Endothelial cell of umbilical vein (primary cell): ENCODE measurements at regions not wholly inside any gene's neighbourhood (a gene's known extent, or its start where the extent isn't known, plus 50 kb on each side); places are given as distances from the start of the nearest gene placed in this dataset.

ENCODE experiments used
- BruUV-seq: library from RNA; stranded (reverse); fragments of 400-500 nt; replicated peaks from 2 replicates; lab custom pipeline; 2021; lab: Mats Ljungman, UMichigan
- CTCF ChIA-PET: fragments of 300-600, 350-600 bp; sonication (Branson Sonifier 250); formaldehyde crosslinking; loops from one replicate; lab custom pipeline; 2021; ENCODE audit warnings: antibody characterized with exemption, inconsistent platforms; lab: Charles Lee
- POLR2A ChIA-PET: fragments of 300-600, 350-600 bp; sonication (Branson Sonifier 250); formaldehyde crosslinking; loops from one replicate; lab custom pipeline; 2021; ENCODE audit warnings: antibody characterized with exemption, inconsistent platforms; lab: Charles Lee
- DNase-seq: peaks from one replicate; pipeline ENCODE4 v3.0.0-alpha.2; 2011; ENCODE audit warnings: low read depth, low spot score
- FAIRE-seq: peaks from 2 replicates; lab custom pipeline; 2011; peaks lifted over from hg19 to GRCh38; lab: Jason Lieb, UNC
- H2AFZ ChIP-seq: 2 replicates; pipeline ENCODE4 v1.6.0; 2012; ENCODE audit warnings: low read depth, low read length, control low read depth, inconsistent platforms
- H3K27ac ChIP-seq: 2 replicates; pipeline ENCODE4 v1.5.1; 2011; ENCODE audit warnings: low read depth, mild to moderate bottlenecking, control low read depth, low read length, moderate library complexity; ENCODE audit not compliant: insufficient read depth
- H3K27me3 ChIP-seq, 2 experiments: 2 replicates each; pipeline versions ENCODE4 v1.6.0 to v1.6.1; 2011; ENCODE audit warnings: low read length in 2 of 2, mixed read lengths in 1 of 2; ENCODE audit not compliant: control insufficient read depth in 2 of 2, insufficient read depth in 2 of 2
- H3K36me3 ChIP-seq, 2 experiments: 2 replicates in 1 of 2; 3 replicates in 1 of 2; pipeline ENCODE4 v1.5.1; 2011; ENCODE audit warnings: low read length in 2 of 2, mild to moderate bottlenecking in 1 of 2, moderate library complexity in 1 of 2; ENCODE audit not compliant: control insufficient read depth in 2 of 2, insufficient read depth in 2 of 2; ENCODE audit errors: extremely low read depth in 1 of 2
- H3K4me1 ChIP-seq: 3 replicates; pipeline ENCODE4 v1.5.1; 2011; ENCODE audit warnings: mild to moderate bottlenecking, low read length; ENCODE audit not compliant: control insufficient read depth, insufficient read depth; ENCODE audit errors: extremely low read depth
- H3K4me2 ChIP-seq: 2 replicates; pipeline ENCODE4 v1.6.1; 2011; ENCODE audit warnings: low read length, control low read depth, mixed read lengths; ENCODE audit not compliant: insufficient read depth
- H3K4me3 ChIP-seq, 3 experiments: fragments of 200-600 bp in 1 of 3; sonication (generic), shearing (Covaris generic) in 1 of 3; replicated peaks in 1 of 3; 2 replicates each; pipeline ENCODE4 v1.5.1; 2011 to 2016; ENCODE audit warnings: control low read depth in 3 of 3, low read length in 3 of 3, mild to moderate bottlenecking in 2 of 3, inconsistent platforms in 1 of 3, low read depth in 1 of 3, moderate library complexity in 1 of 3; ENCODE audit not compliant: insufficient read depth in 1 of 3
- H3K79me2 ChIP-seq: 2 replicates; pipeline ENCODE4 v1.6.0; 2012; ENCODE audit warnings: low read length, inconsistent platforms; ENCODE audit not compliant: control insufficient read depth, insufficient read depth
- H3K9ac ChIP-seq: replicated peaks from 2 replicates; pipeline ENCODE3; 2011; ENCODE audit warnings: low read length, control low read depth; ENCODE audit not compliant: insufficient read depth; ENCODE audit errors: extremely low read depth
- H3K9me1 ChIP-seq: replicated peaks from 3 replicates; pipeline ENCODE4 v1.6.0; 2011; ENCODE audit warnings: mild to moderate bottlenecking, low read length; ENCODE audit not compliant: control insufficient read depth, insufficient read depth; ENCODE audit errors: extremely low read depth
- H3K9me3 ChIP-seq: replicated peaks from 2 replicates; pipeline ENCODE4 v1.5.1; 2012; ENCODE audit warnings: low read length, inconsistent platforms; ENCODE audit not compliant: control insufficient read depth, insufficient read depth
- H4K20me1 ChIP-seq: replicated peaks from 2 replicates; pipeline ENCODE3; 2011; ENCODE audit warnings: mild to moderate bottlenecking, low read length; ENCODE audit not compliant: control insufficient read depth, insufficient read depth; ENCODE audit errors: extremely low read depth
- EZH2 ChIP-seq: IDR thresholded peaks from 2 replicates; pipeline ENCODE4 v1.6.1; 2012; ENCODE audit warnings: borderline replicate concordance, low read depth, mild to moderate bottlenecking, moderate library complexity, low read length, inconsistent platforms; ENCODE audit not compliant: severe bottlenecking
- FOS ChIP-seq: IDR thresholded peaks from 2 replicates; pipeline ENCODE4 v1.6.1; 2011; ENCODE audit warnings: mild to moderate bottlenecking, low read length, moderate library complexity, borderline replicate concordance; ENCODE audit not compliant: insufficient read depth
- GATA2 ChIP-seq: IDR thresholded peaks from 2 replicates; pipeline ENCODE4 v1.7.0; 2011; ENCODE audit warnings: low read depth, mild to moderate bottlenecking, moderate library complexity, mixed read lengths, low read length; ENCODE audit not compliant: insufficient read length, insufficient read depth
- JUN ChIP-seq: IDR thresholded peaks from 2 replicates; pipeline ENCODE4 v1.6.1; 2011; ENCODE audit warnings: borderline replicate concordance, low read depth; ENCODE audit not compliant: insufficient read length, insufficient read depth
- MYC ChIP-seq: IDR thresholded peaks from one replicate; pipeline ENCODE4 v1.6.1; 2011; ENCODE audit warnings: mild to moderate bottlenecking, low read depth, low read length
- POLR2A ChIP-seq: IDR thresholded peaks from 2 replicates; pipeline ENCODE4 v1.6.1; 2012; ENCODE audit warnings: low read depth, mild to moderate bottlenecking, control low read depth, low read length
- POLR2AphosphoS5 ChIP-seq: IDR thresholded peaks from 2 replicates; pipeline ENCODE4 v1.6.1; 2012; ENCODE audit warnings: low read depth, mild to moderate bottlenecking, control low read depth, low read length, moderate library complexity; ENCODE audit not compliant: insufficient read depth
- dilution Hi-C: fragments of 300-500 bp; cut with MboI; formaldehyde crosslinking; loops from one replicate; pipeline ENCODE4 v1.15.0; 2019; ENCODE audit warnings: low sequenced_read_pairs; ENCODE audit not compliant: extremely low pct_ligation_motif_present
- intact Hi-C: fragments of 100-400 bp; cut with micrococcal nuclease; formaldehyde crosslinking; loops from one replicate; pipeline ENCODE4 v1.10.0; 2022
- TF ChIP-seq, protein P1 (sequence below), 2 donors: IDR thresholded peaks; 1 replicate in 1 of 2; 2 replicates in 1 of 2; pipeline ENCODE4 v1.5.1; 2011; ENCODE audit warnings: low read length in 2 of 2, mild to moderate bottlenecking in 2 of 2, moderate library complexity in 2 of 2, control low read depth in 1 of 2, inconsistent platforms in 1 of 2, low read depth in 1 of 2; ENCODE audit not compliant: insufficient read depth in 1 of 2; ENCODE audit errors: extremely low read depth in 1 of 2
- TF ChIP-seq, protein P2 (sequence below): IDR thresholded peaks from 2 replicates; pipeline ENCODE4 v1.6.1; 2011; ENCODE audit not compliant: insufficient read depth, insufficient read length

DNA sequence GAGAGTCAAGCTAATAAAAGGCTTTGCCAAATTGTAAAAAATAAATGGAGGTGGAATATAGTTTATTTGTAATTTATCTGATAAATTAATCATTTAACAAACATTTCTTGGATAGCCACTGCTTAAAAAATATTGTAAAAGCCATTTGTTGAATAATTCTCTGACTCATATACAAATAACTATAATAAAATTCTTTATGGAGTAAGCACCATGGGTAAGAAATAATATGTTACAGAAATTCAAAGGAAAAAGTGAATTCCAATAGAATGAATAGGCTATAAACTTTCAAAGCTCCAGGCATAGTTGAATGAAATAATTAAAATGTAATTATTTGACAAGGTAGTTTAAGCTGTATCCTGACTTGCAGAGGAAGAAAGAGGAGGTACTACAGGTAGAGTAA lies 291.4 kb upstream of the TMEM229A start:
- no peaks in the 10 kb centered on the region for H3K79me2 ChIP-seq
- intact Hi-C loops (no loop called here), dilution Hi-C loops (no loop called here)
- no peaks in the 10 kb centered on the region for H3K27me3 ChIP-seq
- FAIRE-seq (no peak), DNase-seq (no peak)
- no peaks in the 10 kb centered on the region for H3K9me3 ChIP-seq
- H3K27ac ChIP-seq: no peak overlapping the region
- no TSS peak for BruUV-seq
- H3K9ac ChIP-seq: no peak overlapping the region
- no peak overlapping the region for H2AFZ ChIP-seq
- no peak for TF ChIP-seq GATA2
- TF ChIP-seq POLR2AphosphoS5: no peak
- no peak for TF ChIP-seq MYC
- TF ChIP-seq, protein P1, sequence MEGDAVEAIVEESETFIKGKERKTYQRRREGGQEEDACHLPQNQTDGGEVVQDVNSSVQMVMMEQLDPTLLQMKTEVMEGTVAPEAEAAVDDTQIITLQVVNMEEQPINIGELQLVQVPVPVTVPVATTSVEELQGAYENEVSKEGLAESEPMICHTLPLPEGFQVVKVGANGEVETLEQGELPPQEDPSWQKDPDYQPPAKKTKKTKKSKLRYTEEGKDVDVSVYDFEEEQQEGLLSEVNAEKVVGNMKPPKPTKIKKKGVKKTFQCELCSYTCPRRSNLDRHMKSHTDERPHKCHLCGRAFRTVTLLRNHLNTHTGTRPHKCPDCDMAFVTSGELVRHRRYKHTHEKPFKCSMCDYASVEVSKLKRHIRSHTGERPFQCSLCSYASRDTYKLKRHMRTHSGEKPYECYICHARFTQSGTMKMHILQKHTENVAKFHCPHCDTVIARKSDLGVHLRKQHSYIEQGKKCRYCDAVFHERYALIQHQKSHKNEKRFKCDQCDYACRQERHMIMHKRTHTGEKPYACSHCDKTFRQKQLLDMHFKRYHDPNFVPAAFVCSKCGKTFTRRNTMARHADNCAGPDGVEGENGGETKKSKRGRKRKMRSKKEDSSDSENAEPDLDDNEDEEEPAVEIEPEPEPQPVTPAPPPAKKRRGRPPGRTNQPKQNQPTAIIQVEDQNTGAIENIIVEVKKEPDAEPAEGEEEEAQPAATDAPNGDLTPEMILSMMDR (IDR thresholded peaks at IDR 0.05; ENCODE audit: extremely low read depth in 1 of 2, insufficient read depth in 1 of 2, low read depth in 1 of 2, low read length in 2 of 2): no peak
- no peak for TF ChIP-seq JUN
- TF ChIP-seq EZH2: no peak
- TF ChIP-seq, protein P2, sequence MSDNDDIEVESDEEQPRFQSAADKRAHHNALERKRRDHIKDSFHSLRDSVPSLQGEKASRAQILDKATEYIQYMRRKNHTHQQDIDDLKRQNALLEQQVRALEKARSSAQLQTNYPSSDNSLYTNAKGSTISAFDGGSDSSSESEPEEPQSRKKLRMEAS: no peak
- TF ChIP-seq POLR2A: no peak
- no peak for TF ChIP-seq FOS
- ChIA-PET POLR2A (no interaction called here), CTCF (no interaction called here)
- H3K9me1 ChIP-seq: no peaks in the 10 kb centered on the region
- H4K20me1 ChIP-seq: no peaks in the 10 kb centered on the region
- H3K4me2 ChIP-seq: no peak overlapping the region
- no peaks in the 10 kb centered on the region for H3K4me1 ChIP-seq
- H3K4me3 ChIP-seq: no peak overlapping the region
- no peaks in the 10 kb centered on the region for H3K36me3 ChIP-seq
